Astrocyte (in vitro differentiated cells and primary cell): ENCODE measurements at regions not wholly inside any gene's neighbourhood (a gene's known extent, or its start where the extent isn't known, plus 50 kb on each side); places are given as distances from the start of the nearest gene placed in this dataset.

Source experiments
- DNase-seq: peaks from one replicate; pipeline ENCODE4 v3.0.0-alpha.2; 2010; ENCODE audit warnings: low read depth
- FAIRE-seq: peaks from 2 replicates; lab custom pipeline; 2011; peaks lifted over from hg19 to GRCh38; lab: Jason Lieb, UNC
- H2AFZ ChIP-seq: 2 replicates; pipeline ENCODE4 v1.6.0; 2012; ENCODE audit warnings: low read depth, low read length, inconsistent platforms
- H3K27ac ChIP-seq: 2 replicates; pipeline ENCODE4 v1.5.1; 2011; ENCODE audit warnings: low read depth, low read length, inconsistent platforms
- H3K27me3 ChIP-seq: 2 replicates; pipeline ENCODE4 v1.6.0; 2011; ENCODE audit warnings: low read length, inconsistent platforms; ENCODE audit not compliant: insufficient read depth
- H3K36me3 ChIP-seq: 2 replicates; pipeline ENCODE4 v1.5.1; 2011; ENCODE audit warnings: low read length, inconsistent platforms; ENCODE audit not compliant: insufficient read depth
- H3K4me1 ChIP-seq: 2 replicates; pipeline ENCODE4 v1.5.1; 2011; ENCODE audit warnings: low read length, inconsistent platforms; ENCODE audit not compliant: insufficient read depth
- H3K4me2 ChIP-seq: 2 replicates; pipeline ENCODE4 v1.6.0; 2012; ENCODE audit warnings: low read length, inconsistent platforms
- H3K4me3 ChIP-seq: 2 replicates; pipeline ENCODE4 v1.5.1; 2011; ENCODE audit warnings: low read depth, mild to moderate bottlenecking, low read length, inconsistent platforms; ENCODE audit not compliant: insufficient read depth
- H3K79me2 ChIP-seq: 2 replicates; pipeline ENCODE4 v1.6.0; 2012; ENCODE audit warnings: mild to moderate bottlenecking, low read length, inconsistent platforms; ENCODE audit not compliant: insufficient read depth
- H3K9ac ChIP-seq: 2 replicates; pipeline ENCODE4 v1.6.0; 2012; ENCODE audit warnings: mild to moderate bottlenecking, low read length, inconsistent platforms
- H3K9me3 ChIP-seq: 2 replicates; pipeline ENCODE4 v1.5.1; 2012; ENCODE audit warnings: low read depth, mild to moderate bottlenecking, low read length, inconsistent platforms; ENCODE audit not compliant: insufficient read depth
- H4K20me1 ChIP-seq: 2 replicates; pipeline ENCODE4 v1.6.0; 2012; ENCODE audit warnings: low read length, inconsistent platforms; ENCODE audit not compliant: insufficient read depth
- H3K27ac Mint-ChIP-seq: one replicate; pipeline ENCODE4 v1.8.0; 2021; ENCODE audit warnings: mild to moderate bottlenecking, mixed read lengths; ENCODE audit not compliant: unreplicated experiment
- H3K27me3 Mint-ChIP-seq: one replicate; pipeline ENCODE4 v1.8.0; 2021; ENCODE audit warnings: low read depth, mixed read lengths; ENCODE audit not compliant: unreplicated experiment
- H3K36me3 Mint-ChIP-seq: one replicate; pipeline ENCODE4 v1.8.0; 2021; ENCODE audit warnings: low read depth, mixed read lengths; ENCODE audit not compliant: unreplicated experiment
- H3K4me1 Mint-ChIP-seq: one replicate; pipeline ENCODE4 v1.8.0; 2021; ENCODE audit warnings: low read depth, mixed read lengths; ENCODE audit not compliant: unreplicated experiment
- H3K4me3 Mint-ChIP-seq: one replicate; pipeline ENCODE4 v1.8.0; 2021; ENCODE audit warnings: mild to moderate bottlenecking, moderate library complexity, mixed read lengths; ENCODE audit not compliant: unreplicated experiment
- H3K9me3 Mint-ChIP-seq: one replicate; pipeline ENCODE4 v1.8.0; 2021; ENCODE audit warnings: mild to moderate bottlenecking, mixed read lengths; ENCODE audit not compliant: unreplicated experiment
- EZH2 ChIP-seq: IDR thresholded peaks from 2 replicates; pipeline ENCODE4 v1.6.1; 2012; ENCODE audit warnings: mild to moderate bottlenecking, low read length, inconsistent platforms; ENCODE audit not compliant: insufficient read depth
- TF ChIP-seq, protein P1 (sequence below): IDR thresholded peaks from 2 replicates; pipeline ENCODE4 v1.5.1; 2011; ENCODE audit warnings: low read depth, mild to moderate bottlenecking, inconsistent platforms, low read length, moderate library complexity; ENCODE audit not compliant: insufficient read depth

DNA sequence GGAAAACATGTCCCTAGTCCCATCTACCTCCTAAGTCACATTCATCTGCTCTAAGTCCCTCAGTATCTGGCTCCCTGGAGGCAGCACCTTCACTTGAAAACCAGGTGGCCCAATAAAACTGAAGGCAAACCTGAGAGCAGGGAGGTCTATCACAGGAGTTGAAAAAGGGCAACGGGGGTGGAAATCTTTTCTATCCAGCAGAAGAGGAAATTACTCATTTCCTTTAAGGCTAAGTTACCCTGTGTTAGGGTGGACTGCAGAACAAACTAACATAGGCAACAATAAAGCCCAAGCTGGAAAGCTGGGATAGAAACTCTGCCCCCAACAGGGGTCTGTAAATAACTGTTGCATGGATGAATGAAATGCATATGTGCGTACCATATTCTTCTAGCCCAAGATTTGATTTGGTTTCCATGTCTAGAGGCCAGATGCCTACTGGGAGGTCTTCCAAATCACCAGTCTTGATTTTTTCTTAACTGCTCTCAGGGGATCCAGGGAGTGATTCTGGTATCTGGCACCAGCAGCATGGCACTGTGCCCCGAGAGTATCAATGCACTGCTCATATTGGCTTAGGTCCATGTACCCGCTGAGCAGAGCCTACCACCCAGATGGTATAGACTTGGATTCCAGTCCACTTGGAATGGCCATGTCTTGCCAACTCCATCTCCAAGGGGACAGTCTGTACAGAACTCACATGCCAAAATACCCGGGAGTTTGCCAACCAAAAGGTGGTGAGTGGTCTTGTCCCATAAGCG, 350.0 kb upstream of the NCAM1 start:
- H3K27ac Mint-ChIP-seq, result no peak overlapping the region
- Histone ChIP-seq H3K36me3 (no peaks in the 10 kb centered on the region), H3K27ac (no peak overlapping the region), H2AFZ (peak overlapping the region; percentile 5), H3K4me1 (peaks cover 29% of the 10 kb centered on the region), H3K4me2 (peak overlapping the region; percentile 66), H3K79me2 (no peaks in the 10 kb centered on the region), H4K20me1 (no peaks in the 10 kb centered on the region), H3K9ac (no peak overlapping the region), H3K9me3 (no peaks in the 10 kb centered on the region), H3K4me3 (no peak overlapping the region), H3K27me3 (no peaks in the 10 kb centered on the region)
- no peaks in the 10 kb centered on the region for H3K36me3 Mint-ChIP-seq
- peaks cover 17% of the 10 kb centered on the region for H3K27me3 Mint-ChIP-seq
- peak overlapping the region; percentile 27 for H3K4me3 Mint-ChIP-seq
- no peak for TF ChIP-seq EZH2
- TF ChIP-seq, protein P1, sequence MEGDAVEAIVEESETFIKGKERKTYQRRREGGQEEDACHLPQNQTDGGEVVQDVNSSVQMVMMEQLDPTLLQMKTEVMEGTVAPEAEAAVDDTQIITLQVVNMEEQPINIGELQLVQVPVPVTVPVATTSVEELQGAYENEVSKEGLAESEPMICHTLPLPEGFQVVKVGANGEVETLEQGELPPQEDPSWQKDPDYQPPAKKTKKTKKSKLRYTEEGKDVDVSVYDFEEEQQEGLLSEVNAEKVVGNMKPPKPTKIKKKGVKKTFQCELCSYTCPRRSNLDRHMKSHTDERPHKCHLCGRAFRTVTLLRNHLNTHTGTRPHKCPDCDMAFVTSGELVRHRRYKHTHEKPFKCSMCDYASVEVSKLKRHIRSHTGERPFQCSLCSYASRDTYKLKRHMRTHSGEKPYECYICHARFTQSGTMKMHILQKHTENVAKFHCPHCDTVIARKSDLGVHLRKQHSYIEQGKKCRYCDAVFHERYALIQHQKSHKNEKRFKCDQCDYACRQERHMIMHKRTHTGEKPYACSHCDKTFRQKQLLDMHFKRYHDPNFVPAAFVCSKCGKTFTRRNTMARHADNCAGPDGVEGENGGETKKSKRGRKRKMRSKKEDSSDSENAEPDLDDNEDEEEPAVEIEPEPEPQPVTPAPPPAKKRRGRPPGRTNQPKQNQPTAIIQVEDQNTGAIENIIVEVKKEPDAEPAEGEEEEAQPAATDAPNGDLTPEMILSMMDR, result no peak
- FAIRE-seq, result no peak
- DNase-seq, result peak; percentile 7
- H3K4me1 Mint-ChIP-seq, result peaks cover 25% of the 10 kb centered on the region
- H3K9me3 Mint-ChIP-seq, result peaks cover 6% of the 10 kb centered on the region

DNA sequence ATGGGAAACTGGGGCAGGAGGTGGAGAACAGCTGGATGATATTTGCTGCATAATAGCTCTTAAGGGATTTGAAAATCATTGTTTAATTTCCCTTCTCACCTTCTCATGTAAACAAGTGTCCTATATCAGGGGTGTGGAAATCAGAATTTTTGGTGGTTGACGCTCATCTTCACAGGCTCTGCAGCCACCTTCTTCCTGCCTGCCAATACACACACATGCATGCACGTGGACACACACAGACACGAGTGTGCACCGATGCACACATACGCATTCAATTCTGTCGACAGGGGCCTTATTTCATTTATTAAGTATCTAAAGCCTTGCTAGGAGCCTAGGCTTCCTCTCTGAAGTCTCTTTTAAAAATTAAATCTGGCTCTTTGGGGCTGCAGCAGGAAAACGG, 349.4 kb upstream of the NCAM1 start:
- peak overlapping the region; percentile 66 for H3K4me2 ChIP-seq
- Mint-ChIP-seq H3K36me3 (no peaks in the 10 kb centered on the region), H3K27ac (no peak overlapping the region), H3K27me3 (peaks cover 13% of the 10 kb centered on the region), H3K4me3 (no peak overlapping the region), H3K4me1 (peaks cover 25% of the 10 kb centered on the region), H3K9me3 (peaks cover 3% of the 10 kb centered on the region)
- no peaks in the 10 kb centered on the region for H3K36me3 ChIP-seq
- no peak overlapping the region for H2AFZ ChIP-seq
- H3K9me3 ChIP-seq, result no peaks in the 10 kb centered on the region
- H3K79me2 ChIP-seq, result no peaks in the 10 kb centered on the region
- H3K4me3 ChIP-seq, result no peak overlapping the region
- H3K27me3 ChIP-seq, result no peaks in the 10 kb centered on the region
- no peaks in the 10 kb centered on the region for H4K20me1 ChIP-seq
- peaks cover 29% of the 10 kb centered on the region for H3K4me1 ChIP-seq
- H3K9ac ChIP-seq, result no peak overlapping the region
- TF ChIP-seq, protein P1, result no peak
- TF ChIP-seq EZH2, result no peak
- H3K27ac ChIP-seq, result no peak overlapping the region
- FAIRE-seq (no peak), DNase-seq (no peak)

DNA sequence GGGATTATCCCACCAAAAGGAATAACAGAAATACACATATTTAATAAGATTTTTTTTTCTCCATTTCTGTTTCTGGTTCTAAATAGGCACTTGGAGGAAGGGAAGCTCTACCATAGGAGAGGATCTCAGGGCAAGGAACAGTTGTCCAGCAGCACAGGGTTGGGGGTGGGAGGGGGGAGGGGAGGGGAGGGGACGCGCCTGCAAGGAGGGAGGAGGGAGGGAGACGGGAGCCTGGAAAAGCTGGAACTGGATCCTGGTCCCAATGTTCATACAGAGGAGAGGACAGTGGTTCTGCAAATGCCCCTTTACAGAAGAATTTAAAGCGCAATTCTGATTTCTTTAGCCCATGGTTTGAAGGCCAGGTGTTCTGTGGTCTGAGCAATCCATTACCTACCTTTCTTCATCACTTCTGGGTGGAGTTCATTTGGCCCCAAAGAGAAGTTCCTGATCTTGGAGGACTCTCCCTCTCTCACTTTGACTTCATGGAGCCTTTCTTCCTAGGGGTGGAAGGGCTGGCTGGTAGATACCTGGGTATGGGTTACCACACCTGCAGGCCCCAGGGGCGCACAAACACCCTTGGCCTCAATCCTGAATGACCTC, 348.9 kb upstream of the NCAM1 start:
- H2AFZ ChIP-seq, result no peak overlapping the region
- Mint-ChIP-seq H3K4me3 (no peak overlapping the region), H3K9me3 (peaks cover 4% of the 10 kb centered on the region), H3K27ac (peak overlapping the region; percentile 63), H3K27me3 (peaks cover 9% of the 10 kb centered on the region), H3K4me1 (peaks cover 25% of the 10 kb centered on the region), H3K36me3 (peaks cover under 1% of the 10 kb centered on the region)
- FAIRE-seq (no peak), DNase-seq (no peak)
- no peak for TF ChIP-seq EZH2
- TF ChIP-seq, protein P1, result no peak
- no peaks in the 10 kb centered on the region for H3K9me3 ChIP-seq
- H4K20me1 ChIP-seq, result no peaks in the 10 kb centered on the region
- no peaks in the 10 kb centered on the region for H3K27me3 ChIP-seq
- peak overlapping the region; percentile 59 for H3K27ac ChIP-seq
- peaks cover 29% of the 10 kb centered on the region for H3K4me1 ChIP-seq
- H3K4me2 ChIP-seq, result peak overlapping the region; percentile 69
- no peaks in the 10 kb centered on the region for H3K79me2 ChIP-seq
- no peak overlapping the region for H3K4me3 ChIP-seq
- no peak overlapping the region for H3K9ac ChIP-seq
- no peaks in the 10 kb centered on the region for H3K36me3 ChIP-seq
